SKM-1 treated with dmso at 0.1 percent for 144 hours (cell line): ENCODE measurements at regions not wholly inside any gene's neighbourhood (a gene's known extent, or its start where the extent isn't known, plus 50 kb on each side); places are given as distances from the start of the nearest gene placed in this dataset.

Experiments
- DNase-seq: peaks from one replicate; lab custom pipeline; 2025; ENCODE audit not compliant: unreplicated experiment; lab: John Stamatoyannopoulos, UW

GRCh38 chr7:115106316-115106715 lies 184.4 kb downstream of the MDFIC start:
- no peak for DNase-seq

- DNase-seq: no peak
These were observed 180.8 kb downstream of the MDFIC start for GRCh38 chr7:115102738-115103137.

- DNase-seq: no peak
These were observed 179.3 kb downstream of the MDFIC start for GRCh38 chr7:115101199-115101598.

- DNase-seq: no peak
These were observed 178.0 kb downstream of the MDFIC start for GRCh38 chr7:115099906-115100305.

GRCh38 chr7:115097175-115097671 lies 175.3 kb downstream of the MDFIC start:
- DNase-seq: no peak

- no peak for DNase-seq
These were observed 174.4 kb downstream of the MDFIC start for GRCh38 chr7:115096262-115096661.

- no peak for DNase-seq
These were observed 172.3 kb downstream of the MDFIC start for GRCh38 chr7:115094163-115094562.

- DNase-seq: no peak
These were observed 167.0 kb downstream of the MDFIC start for GRCh38 chr7:115088893-115089292.

GRCh38 chr7:115087437-115087836 lies 165.5 kb downstream of the MDFIC start:
- DNase-seq: no peak

- DNase-seq: no peak
These were observed 164.4 kb downstream of the MDFIC start for GRCh38 chr7:115086146-115086841.

- DNase-seq: no peak
These were observed 163.5 kb downstream of the MDFIC start for GRCh38 chr7:115085421-115085820.

GRCh38 chr7:115083935-115084334 lies 162.0 kb downstream of the MDFIC start:
- no peak for DNase-seq

- DNase-seq: no peak
These were observed 159.9 kb downstream of the MDFIC start for GRCh38 chr7:115081772-115082171.

GRCh38 chr7:115078851-115079250 lies 157.0 kb downstream of the MDFIC start:
- DNase-seq: no peak

GRCh38 chr7:115078386-115078785 lies 156.5 kb downstream of the MDFIC start:
- DNase-seq: no peak

GRCh38 chr7:115070311-115070710 lies 148.4 kb downstream of the MDFIC start:
- no peak for DNase-seq
